NCI-H2081 treated with DMSO at 0.1 percent for 48 hours (cell line): ENCODE measurements at regions not wholly inside any gene's neighbourhood (a gene's known extent, or its start where the extent isn't known, plus 50 kb on each side); places are given as distances from the start of the nearest gene placed in this dataset.

Experiments used
- DNase-seq: peaks from one replicate; lab custom pipeline; 2025; lab: John Stamatoyannopoulos, UW

GRCh38 chr9:105146677-105147076 is 97.8 kb upstream of the SLC44A1 start:
- DNase-seq = no peak

GRCh38 chr9:105147110-105147871 is 97.2 kb upstream of the SLC44A1 start:
- DNase-seq = no peak

- DNase-seq = no peak
These were observed 96.0 kb upstream of the SLC44A1 start for GRCh38 chr9:105148328-105149006.

GRCh38 chr9:105150991-105151685 is 93.3 kb upstream of the SLC44A1 start:
- DNase-seq = no peak

- DNase-seq = no peak
These were observed 92.8 kb upstream of the SLC44A1 start for GRCh38 chr9:105151686-105151995.

GRCh38 chr9:105154723-105155191 is 89.7 kb upstream of the SLC44A1 start:
- DNase-seq = no peak

- DNase-seq = no peak
These were observed 87.3 kb upstream of the SLC44A1 start for GRCh38 chr9:105157171-105157583.

DNA sequence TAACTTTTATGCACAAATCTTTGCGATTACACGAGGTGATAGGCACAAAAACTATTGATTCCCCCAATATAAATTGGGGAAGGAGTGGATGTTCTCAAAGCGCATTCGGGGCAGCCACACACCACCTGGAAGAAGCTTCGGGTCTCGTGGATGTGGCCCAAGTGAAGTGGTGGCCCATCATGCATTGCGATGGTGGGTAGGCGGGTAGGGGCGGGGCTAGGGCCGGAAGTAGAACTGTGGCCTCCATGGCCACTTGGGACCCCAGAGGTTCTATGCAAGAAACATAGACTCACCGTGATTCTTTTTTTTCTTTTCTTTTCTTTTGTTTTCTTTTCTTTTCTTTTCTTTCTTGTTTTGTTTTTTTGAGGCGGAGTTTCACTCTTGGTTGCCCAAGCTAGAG is 86.4 kb upstream of the SLC44A1 start:
- no peak for DNase-seq

DNA sequence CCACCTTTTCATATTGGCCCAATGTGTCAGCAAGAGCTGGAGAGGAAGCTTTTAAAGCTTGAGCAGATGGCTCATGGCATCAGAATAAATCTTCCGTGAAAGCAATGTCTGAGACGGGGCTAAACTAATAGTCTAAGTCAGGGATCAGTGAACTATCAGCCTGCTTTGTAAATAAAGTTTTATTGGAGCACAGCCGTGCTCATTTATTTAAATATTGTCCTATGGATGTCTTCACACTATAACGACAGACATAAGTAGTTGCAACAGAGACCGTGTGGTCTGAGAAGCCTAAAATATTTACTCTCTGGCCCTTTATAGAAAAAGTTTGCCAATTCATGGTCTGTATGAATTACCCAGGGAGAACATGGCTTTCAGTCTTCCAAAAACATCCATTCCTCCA is 85.6 kb upstream of the SLC44A1 start:
- no peak for DNase-seq

DNA sequence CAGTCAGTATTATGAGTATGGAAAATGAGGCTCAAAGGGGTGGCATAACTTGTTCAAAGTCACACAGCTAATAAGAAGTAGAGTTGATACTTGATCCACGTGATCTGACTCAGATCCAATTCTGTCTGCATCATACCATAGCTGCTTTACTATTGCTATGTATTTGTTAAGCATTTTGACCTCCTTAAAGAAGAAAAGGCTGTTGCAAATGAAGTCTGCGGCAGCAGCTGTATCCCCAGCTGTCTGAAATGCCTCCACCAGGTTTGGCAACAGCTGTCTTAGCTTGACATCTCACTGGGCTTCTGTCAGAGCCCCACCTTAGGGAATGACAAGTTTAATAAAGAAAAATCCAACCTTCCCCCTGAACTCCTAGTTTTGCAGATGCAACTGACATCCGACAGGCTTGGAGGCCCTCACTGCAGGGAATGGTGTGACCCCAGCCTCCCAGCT is 75.6 kb upstream of the SLC44A1 start:
- no peak for DNase-seq

GRCh38 chr9:105171076-105171475 is 73.4 kb upstream of the SLC44A1 start:
- no peak for DNase-seq

GRCh38 chr9:105171589-105171988 is 72.9 kb upstream of the SLC44A1 start:
- no peak for DNase-seq

DNA sequence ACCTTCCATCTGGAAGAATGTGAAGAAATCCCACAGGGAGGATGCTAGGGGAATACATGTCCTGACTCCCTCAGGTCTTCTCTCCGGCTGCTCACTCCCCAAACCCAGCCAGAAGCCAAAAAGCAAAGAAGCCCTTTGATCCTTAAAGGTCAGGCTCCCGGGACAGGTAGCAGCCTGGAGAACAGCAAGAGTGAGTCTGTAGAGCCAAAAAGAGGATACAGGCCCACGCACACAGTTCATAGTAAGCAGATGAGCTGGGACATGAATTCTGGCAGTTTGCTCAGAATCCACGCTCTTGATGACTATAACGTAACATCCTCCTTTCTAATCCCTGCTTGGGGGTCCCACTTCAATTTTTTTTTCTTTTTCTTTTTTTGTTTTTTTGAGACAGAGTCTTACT is 72.0 kb upstream of the SLC44A1 start:
- no peak for DNase-seq

DNA sequence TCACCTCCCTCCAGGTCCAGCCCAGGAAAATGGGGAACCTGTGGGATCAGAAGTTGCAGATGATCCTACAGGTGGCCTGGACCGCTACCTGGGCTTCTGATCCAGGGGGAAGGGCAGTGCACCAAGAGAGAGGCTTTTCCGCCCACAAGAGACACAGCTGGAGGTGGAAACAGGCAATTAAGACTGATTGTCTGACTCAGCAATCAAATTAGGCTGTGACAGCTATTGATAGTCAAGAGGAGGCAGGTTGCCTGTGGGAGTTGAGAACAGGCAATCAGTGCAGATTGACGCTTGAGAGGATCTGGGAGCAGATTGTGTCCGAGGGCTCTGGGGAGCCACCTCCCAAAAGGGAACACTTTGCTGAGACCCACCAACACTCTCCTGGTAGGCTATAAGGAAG is 71.1 kb upstream of the SLC44A1 start:
- DNase-seq = no peak

DNA sequence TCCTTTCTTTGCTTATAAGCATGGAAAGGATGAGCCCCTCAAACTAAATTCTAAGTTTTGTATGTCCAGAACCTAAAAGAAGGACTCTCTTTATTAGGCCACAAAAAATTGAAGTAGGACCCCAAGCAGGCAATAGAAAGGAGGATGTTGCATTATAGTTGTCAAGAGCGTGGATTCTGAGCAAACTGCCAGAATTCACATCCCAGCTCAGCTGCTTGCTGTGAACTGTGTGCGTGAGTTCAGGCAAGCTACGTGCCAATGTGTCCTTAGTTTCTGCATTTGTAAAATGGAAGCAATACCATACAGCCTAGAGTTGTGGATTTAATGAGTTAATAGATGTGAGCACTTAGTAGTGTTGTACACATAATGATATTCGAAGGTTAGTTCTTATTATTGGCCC is 70.6 kb upstream of the SLC44A1 start:
- no peak for DNase-seq

DNA sequence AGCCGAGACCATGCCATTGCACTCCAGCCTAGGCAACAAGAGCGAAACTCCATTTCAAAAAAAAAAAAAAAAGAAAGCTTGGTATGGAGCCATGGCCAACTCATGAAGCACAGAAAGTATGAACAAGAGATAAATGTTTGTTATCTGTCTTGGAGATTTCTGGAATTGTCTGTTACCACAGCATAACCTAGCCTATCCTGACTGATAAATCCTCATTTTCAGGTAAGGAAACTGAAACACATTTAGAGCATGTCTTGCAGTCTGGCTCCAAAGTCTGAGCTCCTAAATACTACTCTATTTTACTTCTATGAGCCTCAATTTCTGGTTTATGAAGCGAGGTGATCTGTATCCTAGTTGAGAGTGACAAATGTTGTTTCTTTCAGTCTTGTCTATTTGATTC is 68.3 kb upstream of the SLC44A1 start:
- DNase-seq = no peak

GRCh38 chr9:105178076-105178475 is 66.4 kb upstream of the SLC44A1 start:
- DNase-seq = no peak

DNA sequence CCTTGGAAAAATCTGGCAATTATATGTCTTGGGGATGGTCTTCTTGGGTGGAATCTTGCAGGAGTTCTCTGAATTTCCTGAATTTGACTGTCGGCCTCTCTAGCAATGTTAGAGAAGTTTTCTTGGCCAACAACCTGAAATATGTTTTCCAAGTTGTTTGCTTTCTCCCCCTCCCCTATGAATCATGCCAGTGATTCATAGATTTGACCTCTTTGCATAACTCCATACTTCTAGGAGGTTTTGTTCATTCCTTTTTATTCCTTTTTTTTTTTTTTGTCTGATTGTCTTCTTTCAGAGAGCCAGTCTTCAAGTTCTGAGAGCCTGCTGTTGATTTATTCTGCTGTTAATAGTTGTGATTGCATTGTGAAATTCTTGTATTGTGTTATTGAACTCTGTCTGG is 56.7 kb upstream of the SLC44A1 start:
- DNase-seq = no peak

- DNase-seq = no peak
These were observed 55.7 kb upstream of the SLC44A1 start for GRCh38 chr9:105188746-105189145.

DNA sequence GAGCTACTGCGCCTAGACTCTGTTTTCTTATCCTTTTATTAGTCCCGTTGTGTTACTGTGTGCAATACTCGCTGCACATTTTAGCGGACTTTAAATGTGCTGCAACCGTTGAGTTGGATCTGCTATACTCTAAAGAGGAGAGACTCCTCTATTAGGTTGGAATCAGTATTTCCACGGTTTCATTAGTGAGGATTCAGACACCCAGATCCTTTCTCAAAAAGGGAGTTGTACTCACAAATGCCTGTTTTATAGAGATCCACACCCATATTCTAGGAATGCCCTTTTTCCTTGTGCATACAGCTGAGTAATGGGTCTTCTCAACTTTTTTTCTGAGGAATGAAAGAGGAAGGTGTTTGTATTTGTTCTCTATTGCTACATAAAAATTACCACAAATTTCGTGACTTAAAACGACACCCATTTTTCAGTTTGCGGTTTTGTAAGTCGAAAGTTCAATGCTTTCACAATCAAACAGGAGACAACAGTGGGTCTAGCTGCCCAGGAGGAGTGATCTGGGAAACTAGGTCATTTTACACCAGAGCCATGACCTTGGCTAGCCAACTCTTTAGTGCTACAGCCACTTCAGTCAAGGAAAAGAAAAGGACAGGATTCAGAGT is 52.8 kb upstream of the SLC44A1 start:
- no peak for DNase-seq

DNA sequence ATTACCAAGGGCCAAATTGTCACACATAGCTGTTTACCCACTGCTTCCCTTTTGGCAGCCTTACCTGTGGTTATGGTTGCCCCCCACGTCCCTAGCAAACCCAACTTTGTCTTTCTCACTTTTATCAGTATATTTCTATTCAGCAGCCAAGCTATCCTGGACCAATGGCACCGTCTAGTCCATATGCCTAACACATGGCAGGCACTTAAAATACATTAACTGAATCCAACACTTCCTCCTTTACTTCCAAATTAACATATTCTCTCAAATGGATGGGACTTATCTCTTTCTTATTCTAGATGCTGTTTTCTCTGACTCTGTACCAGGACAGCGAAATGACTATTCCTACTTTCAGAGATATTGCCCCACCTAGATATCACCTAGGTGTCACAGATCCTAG is 50.9 kb upstream of the SLC44A1 start:
- no peak for DNase-seq

DNA sequence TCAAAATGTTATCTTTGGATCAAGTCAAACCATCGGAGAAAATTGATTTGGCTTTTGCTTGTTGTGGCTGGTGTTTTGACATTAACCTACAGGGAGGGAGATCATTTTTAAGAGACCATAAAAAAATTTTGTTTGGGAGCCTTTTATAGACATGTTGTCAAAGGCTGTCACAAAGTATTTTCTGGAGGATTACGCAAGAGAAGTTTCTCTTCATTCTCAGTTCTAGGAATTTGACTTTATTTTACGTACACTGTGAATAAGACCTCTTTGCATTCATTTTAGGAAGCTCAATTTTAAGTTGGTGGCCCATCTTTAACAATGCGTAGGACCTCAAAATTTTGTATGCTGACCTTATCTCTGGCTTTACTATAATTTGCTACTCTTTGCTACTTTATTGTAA is 50.2 kb upstream of the SLC44A1 start:
- DNase-seq = no peak
